Inflammatory macrophage treated with lipopolysaccharide for 4 hours (primary cell): ENCODE measurements at regions not wholly inside any gene's neighbourhood (a gene's known extent, or its start where the extent isn't known, plus 50 kb on each side); places are given as distances from the start of the nearest gene placed in this dataset.

Source experiments
- DNase-seq: peaks from one replicate; pipeline ENCODE4 v3.0.0-alpha.2; 2020

DNA sequence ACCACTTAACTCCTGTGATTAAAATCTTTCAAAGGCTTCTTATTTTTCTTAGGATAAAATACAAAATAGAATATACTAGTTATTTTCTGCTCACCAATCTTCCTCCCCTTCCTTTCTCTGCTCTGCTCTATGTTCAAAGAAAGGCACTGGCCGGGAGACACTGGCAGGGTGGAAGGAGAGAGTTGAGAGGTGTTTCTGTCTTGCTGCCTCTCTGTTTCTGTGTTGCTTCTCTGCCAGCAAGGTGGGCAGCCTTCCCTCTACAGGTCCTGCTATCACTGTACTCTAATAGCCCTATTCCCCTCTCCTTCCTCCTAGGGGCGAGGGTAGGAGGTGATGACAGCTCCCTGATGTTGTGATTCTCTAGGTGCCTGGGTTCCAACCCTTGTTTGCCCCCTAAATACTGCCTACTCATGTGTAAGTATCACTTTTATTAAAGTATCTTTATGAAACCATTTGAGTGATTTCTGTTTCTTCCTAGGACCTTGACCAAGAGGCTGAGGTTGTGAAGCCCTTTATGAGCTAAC is 515.1 kb downstream of the TLE4 start:
- no peak for DNase-seq

DNA sequence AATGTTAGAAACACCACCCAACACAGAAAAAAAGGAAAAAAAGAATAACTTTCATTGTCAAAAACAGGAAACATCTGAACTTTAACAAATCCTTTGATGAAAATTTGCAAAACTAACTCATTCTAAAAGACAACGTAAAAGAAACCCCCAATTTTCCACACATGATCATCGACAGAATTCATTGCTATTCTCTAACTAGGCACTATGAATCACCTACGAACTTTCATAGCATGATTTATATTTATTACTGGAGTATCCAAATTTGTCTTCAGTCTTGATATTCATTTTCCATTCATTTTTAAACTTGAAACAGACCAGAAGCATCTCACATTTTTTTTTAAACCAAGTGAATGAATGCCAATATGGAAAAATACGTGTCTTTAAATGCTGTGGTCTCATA is 514.6 kb downstream of the TLE4 start:
- no peak for DNase-seq

DNA sequence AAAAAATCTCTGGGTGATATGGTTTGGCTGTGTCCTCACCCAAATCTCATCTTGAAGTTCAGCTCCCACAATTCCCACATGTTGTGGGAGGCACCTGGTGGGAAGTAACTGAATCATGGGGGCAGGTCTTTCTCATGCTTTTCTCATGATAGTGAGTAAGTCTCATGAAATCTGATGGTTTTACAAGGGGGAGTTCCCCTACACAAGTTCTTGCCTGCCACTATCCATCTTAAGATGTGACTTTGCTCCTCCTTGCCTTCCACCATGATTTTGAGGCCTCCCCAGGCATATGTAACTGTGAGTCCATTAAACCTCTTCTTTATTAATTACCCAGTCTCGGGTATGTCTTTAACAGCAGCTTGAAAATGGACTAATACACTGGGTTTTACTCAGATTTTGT is 513.9 kb downstream of the TLE4 start:
- DNase-seq, result no peak

DNA sequence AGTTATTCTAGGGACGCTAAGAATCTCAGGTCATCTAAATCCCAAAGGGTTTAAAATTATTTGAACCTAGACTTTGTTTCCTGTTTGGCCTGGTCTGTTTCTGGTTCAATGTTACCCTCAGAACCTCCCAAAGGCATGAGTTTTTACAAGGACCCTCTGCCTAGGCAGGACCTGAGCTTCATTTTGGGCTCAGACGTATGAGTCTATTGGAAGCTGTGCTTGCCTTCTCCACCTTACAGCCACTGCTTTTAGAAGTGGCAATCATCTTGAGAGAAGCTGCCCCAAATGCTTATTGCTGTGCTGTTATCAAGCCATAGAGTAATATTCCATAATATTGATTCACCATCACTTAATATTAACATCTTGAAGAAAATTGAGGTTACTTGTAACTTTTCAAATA is 510.4 kb downstream of the TLE4 start:
- no peak for DNase-seq

DNA sequence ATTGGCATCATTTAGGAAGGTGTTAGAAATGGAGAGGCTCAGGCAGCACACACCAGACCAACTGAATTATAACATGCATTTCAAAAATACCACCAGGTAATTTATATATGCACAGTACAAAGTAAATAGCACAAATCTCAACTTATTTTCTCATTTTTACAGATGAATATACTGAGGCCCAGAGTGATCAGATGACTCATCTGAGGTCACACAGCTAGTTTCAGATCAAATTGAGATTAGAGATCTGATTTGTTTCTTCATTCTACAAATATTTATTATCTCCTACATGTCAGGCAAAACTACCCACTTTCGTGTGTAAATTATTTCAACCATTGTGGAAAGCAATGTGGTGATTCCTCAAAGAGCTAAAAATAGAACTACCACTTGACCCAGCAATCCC is 507.1 kb downstream of the TLE4 start:
- no peak for DNase-seq

DNA sequence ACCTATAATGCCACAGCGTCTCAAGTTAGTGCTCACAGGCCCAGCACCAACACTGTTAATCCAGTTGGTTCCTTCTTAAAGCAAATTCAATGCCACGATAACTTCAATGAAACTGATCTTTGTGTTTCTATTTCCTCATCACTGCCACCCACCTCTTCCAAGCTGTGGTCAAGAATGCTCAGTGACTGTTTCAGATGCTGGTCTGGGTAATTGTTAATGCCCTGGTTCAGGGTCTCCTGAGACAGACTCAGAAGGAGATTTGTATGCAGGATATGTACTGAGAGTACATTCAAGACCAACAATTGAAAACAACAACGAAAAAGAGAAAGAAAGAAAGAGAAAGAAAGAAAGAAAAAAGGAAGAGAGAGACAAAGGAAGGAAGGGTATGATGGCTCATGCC is 505.3 kb downstream of the TLE4 start:
- DNase-seq, result no peak

DNA sequence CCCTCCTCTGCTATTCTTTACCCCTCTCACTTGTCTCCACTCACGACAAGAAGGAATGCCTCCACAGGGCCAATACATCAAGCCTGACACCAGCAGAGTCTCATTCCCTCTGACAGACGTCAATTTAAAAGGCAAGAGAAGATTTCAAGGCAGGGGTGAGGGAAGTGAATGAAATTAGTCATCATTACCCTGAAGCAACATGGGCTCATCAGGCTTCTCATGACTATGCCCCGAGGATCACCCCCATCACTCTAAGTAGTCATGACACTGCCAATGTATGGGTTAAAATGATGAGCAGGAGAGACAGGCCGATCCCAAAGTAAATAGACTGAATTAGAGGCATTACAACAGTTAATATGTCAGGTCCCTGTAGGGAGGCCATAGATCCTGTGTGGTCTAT is 504.4 kb downstream of the TLE4 start:
- no peak for DNase-seq

DNA sequence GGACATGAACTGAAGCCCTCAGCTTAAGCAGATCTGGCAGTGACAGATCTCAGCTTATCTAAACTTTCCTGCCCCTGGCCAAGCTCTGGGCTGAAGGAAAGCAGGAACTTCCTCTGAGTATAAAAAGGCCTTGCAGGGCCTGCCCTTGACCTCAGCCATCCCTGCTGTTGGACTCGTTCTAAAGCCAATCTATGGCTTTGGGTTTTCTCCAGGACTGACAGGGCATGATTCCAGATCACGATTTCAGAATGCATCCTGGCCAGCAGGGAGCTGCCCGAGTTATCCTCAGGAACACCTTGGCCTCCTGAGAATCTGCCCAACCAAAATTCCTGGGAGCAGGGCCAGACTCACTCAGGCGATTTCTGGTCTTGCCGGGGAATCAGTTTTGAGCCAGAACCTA is 502.7 kb downstream of the TLE4 start:
- DNase-seq, result no peak

DNA sequence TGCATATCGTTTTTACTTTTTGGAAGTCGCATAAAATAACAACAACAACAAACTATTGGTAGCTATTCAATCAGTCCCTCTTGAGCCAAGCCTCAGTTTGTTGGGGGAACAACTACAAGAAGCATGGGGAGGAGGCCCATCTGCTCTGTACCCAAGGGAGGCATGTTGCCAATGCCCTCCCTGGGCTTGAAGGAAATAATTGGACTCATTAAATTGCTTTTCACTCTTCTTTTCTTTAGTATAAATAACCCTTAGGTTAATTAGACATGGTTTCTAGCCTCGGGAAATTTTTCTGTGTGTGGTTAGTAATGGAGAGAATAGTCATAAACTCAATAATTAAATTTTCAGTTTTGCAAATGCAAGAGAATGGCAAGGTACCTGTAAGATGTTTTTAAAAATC is 500.7 kb downstream of the TLE4 start:
- DNase-seq, result no peak

DNA sequence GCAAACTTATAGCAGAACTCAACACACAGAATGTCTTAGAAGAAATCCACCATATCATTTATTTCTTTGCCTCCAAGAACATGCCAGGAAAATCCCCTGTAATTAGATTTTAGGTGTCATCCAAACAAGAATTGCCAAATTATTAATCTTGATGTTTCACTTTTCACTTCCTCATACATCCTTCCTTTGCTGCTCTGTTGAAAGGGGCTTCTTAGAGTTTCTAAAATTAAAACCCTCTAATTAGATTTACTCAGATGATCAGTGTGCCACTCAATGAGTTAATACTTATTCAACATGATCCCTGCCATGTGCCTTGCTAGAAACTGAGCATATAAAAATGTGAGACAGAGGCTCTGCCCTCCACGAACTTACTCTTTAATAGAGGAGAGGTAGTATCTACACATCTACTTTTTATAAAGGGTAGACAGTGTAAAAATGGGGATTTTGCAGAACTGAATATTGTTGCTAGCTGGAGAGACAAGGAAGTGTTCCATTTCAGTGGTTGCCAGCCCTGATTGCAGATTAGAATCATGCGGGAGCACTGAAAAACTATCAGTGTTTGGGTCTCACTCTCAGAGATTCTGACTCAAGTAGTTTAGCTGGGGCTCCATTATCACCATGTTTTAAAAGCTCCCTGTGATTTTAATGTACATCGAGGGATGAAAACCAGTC is 498.4 kb downstream of the TLE4 start:
- DNase-seq, result no peak

DNA sequence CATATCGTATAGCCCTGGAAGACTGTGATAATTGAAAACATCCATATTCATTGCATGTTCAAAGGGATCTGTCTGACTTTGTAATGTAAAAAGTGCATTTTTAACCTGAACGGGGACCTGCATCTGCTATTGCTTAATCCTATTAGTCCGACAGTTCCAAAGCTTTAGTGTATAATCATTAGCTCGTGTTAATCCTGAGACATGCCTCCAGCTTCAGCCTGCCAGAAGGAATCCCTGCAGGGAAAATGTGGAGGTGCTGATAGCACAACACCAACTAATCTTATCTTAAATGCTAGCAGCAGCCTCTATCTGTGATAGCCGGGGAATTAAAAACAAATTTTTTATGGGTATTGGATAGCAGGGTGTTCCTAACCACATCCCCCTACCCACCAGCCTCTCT is 495.2 kb downstream of the TLE4 start:
- no peak for DNase-seq

DNA sequence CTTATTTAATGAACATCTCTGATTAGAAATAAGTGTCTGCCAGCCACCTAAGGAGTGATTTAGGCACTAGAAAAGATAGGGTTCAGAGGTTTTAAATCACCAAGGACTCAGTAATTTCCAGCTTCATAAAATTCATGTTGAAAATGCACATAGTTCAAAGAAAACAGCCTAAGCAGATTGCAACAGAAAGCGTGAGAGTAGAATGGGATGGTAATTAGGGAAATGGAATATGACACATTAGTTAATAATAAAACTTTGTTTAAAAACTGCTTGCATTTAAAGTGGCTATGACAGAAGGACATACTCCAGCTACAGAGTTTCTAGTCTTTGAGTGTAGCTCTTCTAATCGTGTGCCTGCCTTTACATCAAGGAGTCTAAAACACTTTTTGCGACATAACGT is 490.8 kb downstream of the TLE4 start:
- DNase-seq, result no peak

DNA sequence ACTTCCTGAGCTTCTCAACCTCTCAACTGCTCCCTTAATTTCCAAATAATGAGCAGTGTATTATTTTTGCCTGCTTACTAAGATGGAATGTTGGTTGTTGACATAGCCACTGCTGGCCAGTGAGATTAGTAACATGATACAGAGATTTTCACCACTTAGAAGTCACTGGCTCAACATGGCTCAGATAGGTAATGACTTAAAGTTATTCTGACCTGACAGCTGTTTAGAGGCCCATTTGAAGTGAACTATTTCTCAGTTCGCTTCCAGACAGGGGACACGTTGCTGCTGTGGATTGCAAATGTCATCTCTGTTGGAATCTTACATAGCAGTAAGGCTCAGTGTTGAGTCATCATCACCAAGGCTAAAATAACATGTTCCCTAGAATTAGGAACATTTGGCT is 490.2 kb downstream of the TLE4 start:
- no peak for DNase-seq

DNA sequence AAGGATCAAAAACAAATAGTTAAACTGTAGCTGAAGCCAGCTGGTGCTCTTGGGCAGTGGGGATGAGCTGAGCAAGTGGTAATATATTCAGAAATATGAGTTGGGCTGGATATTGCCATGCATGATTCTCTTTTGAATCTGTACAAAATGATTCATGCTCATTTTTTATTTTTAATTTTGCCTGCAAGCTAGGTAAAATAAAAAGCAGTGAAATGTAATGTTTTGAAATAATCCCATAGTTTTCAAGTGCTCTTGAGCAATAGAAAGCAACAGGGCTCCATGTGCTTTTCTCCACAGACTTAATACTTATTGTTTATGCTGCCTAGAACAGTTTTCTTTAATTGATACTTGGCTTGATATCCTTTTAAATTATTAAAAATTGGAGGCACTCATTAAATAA is 489.3 kb downstream of the TLE4 start:
- DNase-seq, result no peak

DNA sequence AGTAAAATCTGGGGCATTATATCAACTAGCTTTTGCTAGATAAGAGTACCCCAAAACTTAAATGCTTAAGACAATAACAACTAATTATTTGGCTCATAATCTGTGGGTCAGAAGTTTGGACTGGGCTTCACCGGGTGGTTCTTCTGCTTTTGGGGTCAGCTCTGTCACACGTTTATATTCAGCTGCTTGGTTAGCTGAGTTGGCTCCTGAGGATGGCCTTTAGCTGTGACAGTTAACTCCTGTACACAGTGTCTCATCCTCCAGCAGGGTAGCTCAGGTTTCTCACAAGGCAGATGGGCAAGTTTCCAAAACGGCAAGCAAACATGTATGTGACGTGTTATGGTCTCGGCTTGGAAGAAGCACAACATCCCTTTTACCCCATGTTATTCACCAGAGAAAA is 488.2 kb downstream of the TLE4 start:
- no peak for DNase-seq

DNA sequence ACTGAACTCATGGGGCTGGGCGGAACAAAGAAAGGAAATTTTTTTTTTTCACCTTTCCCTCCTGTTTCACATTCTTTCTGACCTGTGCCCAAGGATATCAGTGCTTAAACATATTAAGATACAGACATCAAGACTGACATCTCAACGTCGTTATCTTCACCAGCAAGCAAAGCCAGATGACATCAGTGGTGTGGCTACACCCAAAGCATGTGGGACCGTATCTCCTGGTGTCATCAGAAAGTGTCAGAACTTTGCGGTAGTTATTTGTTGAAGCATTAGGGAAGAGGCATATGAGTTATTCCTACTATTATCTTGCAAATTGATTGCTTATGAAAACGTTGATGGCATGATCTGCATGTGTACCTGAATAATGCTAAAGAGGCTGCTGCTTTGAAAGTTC is 487.4 kb downstream of the TLE4 start:
- no peak for DNase-seq

DNA sequence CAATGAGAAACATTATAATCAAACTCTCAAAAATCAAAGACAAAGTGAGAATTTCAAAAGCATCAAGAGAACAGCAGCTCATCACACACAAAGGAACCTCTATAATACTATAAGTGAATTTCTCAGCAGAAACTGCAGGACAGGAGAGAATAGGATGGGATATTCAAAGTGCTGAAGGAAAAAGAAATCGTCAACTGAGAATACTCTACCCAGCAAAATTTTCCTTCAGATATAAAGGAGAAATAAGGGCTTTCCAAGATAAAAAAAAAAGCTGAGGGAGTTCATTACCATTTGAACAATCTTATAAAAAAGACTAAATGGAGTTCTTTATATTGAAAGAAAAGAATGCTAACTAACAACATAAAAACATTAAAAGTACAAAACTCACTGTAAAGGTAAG is 481.1 kb downstream of the TLE4 start:
- DNase-seq, result no peak

DNA sequence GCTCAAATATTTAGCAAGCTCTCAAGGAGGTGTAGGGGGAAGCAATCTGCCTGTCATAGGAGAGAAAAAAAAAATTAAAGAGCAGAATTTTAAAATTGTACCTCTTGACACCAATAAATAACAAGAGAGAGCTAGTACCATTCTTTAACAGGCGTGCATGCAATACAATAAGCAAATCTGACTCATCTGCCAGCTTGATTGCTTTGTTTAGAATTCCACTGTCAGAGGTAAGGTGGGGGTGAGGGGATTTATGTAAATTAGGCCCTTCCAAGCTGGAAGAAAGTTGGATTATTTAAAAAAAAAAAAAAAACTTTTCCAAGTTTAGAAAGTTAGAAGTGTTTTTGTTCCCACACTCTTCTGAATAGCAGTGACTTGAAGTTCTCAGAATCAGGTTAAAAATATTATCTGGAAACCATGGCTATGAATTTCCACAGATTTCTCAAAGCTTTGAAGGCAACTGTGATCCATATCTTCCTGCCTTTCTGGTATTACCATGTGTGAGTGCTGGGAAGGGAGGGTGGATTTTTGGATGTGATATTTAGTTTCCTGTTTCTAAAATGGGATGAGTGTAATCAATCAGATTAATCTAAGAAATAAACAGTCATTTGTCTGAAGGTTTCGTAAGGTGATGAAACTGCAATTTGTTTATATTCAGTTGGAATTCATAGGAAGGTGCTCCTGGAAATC is 477.5 kb downstream of the TLE4 start:
- no peak for DNase-seq

DNA sequence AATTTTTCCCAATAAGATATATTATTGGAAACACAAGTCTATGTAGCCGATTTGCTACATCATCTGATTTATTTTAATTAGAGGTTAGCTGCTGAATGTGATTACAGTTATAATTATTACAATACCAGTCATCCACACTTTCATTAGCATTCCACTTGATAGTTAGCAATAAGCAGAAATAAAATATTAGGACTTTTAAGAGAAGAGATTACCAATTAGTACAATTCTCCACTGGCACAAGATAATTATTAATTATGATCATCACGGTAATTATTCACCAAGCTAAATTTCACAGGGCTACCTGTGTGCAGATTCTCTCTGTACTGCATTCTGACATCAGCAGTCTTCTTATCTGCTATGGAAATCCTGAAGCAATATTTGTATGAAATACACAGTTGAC is 474.7 kb downstream of the TLE4 start:
- DNase-seq, result no peak

DNA sequence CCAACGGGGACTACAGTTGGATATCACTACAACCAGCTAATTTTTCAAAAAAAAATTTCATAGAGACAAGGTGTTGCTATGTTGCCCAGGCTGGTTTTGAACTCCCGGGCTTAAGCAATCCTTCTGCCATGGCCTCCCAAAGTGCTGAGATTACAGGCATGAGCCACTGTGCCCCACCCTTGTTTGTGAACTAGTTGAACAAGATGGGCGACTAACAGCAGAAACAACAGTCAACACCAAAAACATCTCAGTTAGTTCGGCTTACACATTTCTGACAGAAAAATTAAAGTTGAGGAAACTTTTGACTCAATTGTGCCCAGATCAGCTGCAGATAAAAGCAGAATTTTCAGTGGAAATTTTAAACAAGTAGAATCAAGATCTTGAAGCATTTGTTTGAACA is 470.1 kb downstream of the TLE4 start:
- no peak for DNase-seq

DNA sequence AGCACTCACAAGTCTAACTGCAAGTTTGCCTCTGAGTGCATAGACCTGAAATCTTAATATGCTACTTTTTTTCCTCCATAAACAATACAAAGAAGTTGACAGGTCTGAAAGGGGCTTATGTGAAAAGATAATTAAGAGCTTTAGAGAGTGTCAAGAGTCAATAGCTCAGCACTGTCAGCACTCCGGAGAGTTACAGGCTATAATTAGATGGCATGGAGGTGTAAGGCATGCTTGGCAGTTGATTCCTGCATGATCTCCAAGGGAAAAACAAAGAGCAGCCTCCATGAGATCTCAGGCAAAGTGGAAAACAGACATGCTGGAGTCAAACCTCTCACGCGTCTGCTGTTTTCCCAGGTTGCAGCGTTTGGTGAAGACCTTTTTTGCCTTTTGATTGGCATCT is 468.7 kb downstream of the TLE4 start:
- DNase-seq, result no peak

DNA sequence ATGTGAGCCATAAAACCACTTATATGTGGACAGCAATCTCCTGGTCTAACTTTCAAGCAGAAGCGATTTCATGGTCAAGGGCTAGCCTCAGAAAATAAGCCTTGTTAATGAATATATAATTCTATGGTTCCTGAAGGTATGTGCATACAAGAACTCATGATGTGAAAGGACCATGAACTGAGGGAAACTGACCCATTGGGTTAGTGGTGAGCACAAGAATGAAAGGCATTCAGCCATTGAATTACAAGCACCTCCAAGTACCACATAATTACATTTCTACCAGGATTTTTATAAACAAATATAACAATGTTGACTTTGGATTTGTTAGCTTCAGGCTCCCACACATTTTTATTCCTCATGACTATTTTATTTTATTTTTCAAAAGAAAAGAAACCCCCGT is 459.0 kb downstream of the TLE4 start:
- DNase-seq, result no peak

DNA sequence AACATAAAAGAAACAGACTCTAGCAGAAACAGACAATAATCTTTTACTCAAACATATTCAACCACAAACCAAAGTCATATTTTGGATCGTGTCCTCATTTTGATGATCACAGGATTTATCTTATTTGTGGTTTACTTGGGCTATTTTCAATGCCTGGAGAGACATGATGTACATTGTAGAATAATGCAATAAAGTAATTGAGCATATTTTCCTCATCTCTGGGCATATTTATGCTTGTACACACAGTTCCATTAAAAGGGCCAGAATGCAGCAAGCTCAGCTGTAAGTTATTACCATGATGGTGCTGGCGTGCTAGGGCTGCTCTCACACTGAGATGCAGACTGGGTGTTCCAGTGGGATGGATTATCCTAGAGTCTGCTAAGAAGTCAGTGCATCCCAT is 456.7 kb downstream of the TLE4 start:
- no peak for DNase-seq

DNA sequence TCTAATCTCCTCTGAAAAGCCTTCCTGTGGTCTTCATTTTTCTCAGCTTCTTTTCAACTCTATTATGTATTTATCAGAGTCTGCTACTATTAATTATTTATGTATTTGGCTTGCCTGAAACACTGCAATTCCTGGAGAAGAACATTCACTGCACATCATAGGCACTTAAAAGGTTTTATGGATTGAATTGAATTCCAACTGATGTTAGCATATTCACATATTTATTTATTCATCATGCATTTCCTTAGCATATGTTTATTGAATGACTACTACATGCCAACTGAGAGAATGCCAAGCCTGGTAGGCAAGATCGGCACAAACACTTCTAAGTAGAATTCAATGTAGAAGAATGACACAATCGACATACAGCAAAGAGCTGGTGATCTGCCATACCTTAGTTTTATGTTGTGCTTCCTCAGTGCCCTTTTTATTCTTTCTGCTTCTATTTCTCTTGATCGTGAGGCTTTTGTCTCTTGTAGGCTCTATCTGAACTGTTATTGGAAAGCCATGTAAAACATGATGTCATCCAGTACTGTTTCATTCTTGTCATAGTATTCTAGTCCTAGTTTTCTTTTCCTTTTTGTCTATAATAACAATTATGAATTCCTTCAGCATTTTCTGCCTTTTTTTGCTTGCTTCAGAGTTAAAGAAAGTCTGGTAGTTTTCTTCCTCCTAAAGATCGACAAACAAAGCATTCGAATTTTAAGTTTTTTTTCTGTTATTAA is 454.2 kb downstream of the TLE4 start:
- DNase-seq, result no peak
